Nephron (organoid): ENCODE measurements at regions not wholly inside any gene's neighbourhood (a gene's known extent, or its start where the extent isn't known, plus 50 kb on each side); places are given as distances from the start of the nearest gene placed in this dataset.

Experiments
- H3K27ac Mint-ChIP-seq, 3 experiments: 2 replicates each; pipeline ENCODE4 v1.8.0; 2020; ENCODE audit warnings: mixed read lengths in 3 of 3, mild to moderate bottlenecking in 2 of 3, moderate library complexity in 1 of 3
- H3K27me3 Mint-ChIP-seq: 2 replicates; pipeline ENCODE4 v1.8.0; 2021; ENCODE audit warnings: low read depth, mild to moderate bottlenecking, moderate library complexity, mixed read lengths
- H3K36me3 Mint-ChIP-seq: 2 replicates; pipeline ENCODE4 v1.8.0; 2020; ENCODE audit warnings: low read depth, mixed read lengths
- H3K4me1 Mint-ChIP-seq: 2 replicates; pipeline ENCODE4 v1.8.0; 2020; ENCODE audit warnings: mixed read lengths
- H3K4me3 Mint-ChIP-seq, 3 experiments: 2 replicates each; pipeline ENCODE4 v1.8.0; 2020; ENCODE audit warnings: mild to moderate bottlenecking in 3 of 3, mixed read lengths in 3 of 3, moderate library complexity in 2 of 3
- H3K9me3 Mint-ChIP-seq: 2 replicates; pipeline ENCODE4 v1.8.0; 2020; ENCODE audit warnings: mixed read lengths
- CTCF ChIP-seq, 3 experiments: fragments of 200-600 bp; sonication (generic); IDR thresholded peaks; one replicate each; pipeline ENCODE4 v1.5.0; 2021; ENCODE audit warnings: antibody characterized with exemption in 3 of 3; ENCODE audit not compliant: unreplicated experiment in 3 of 3

DNA sequence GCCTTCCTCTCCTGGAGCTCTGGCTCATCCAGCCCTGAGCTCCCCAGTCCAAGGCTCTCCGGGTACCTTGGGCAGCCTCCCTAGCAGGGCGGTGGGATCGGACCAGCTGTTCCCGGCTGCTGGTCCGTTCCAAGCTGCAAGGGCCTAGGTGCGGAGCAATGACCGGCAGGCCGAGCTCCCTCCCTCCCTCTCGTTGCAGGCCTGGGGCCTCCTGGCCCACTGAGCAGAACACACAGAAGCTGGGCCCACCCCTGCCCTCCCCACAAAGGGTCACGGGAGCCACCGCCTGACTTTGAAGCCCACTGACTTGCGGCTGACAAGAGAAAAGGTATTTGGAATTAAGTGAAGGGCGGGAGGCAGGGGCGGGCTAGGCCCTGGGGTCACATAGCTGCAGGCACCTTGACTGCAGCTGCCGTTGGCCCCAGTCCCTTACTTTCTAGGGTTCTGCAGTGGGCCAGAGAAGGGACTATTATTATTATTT lies 104.7 kb upstream of the IER5L start:
- Mint-ChIP-seq H3K36me3 (no peaks in the 10 kb centered on the region), H3K4me1 (peaks cover 8% of the 10 kb centered on the region), H3K27me3 (peaks cover 17% of the 10 kb centered on the region), H3K27ac (peak overlapping the region; percentile 24 to 82 (median 34)), H3K9me3 (no peaks in the 10 kb centered on the region), H3K4me3 (no peak overlapping the region)
- no peak for TF ChIP-seq CTCF (IDR thresholded peaks at IDR 0.05; ENCODE audit: unreplicated experiment in 3 of 3)

DNA sequence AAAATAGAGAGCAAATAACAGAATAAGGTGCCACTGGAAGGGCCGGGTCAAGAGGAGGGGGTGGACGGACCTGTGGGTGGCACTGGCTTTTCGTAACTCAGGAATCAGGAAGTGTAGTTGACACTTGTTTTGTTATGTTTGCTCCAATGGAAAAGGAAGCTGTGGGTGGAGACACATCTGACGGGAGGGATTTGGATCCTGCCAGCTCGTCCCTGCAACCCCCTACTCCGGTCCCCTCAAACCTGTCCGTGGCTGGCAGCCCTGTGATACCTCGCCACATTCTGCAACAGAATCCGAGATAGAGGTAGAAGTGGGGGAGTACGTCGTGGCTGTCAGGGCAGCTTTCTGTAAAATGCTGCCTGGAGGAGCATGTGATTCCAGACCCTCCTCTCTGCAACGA lies 104.2 kb upstream of the IER5L start:
- H3K27me3 Mint-ChIP-seq = peaks cover 17% of the 10 kb centered on the region

GRCh38 chr9:129281506-129282145 lies 103.6 kb upstream of the IER5L start:
- no peaks in the 10 kb centered on the region for H3K9me3 Mint-ChIP-seq
- H3K4me3 Mint-ChIP-seq = no peak overlapping the region
- no peak for TF ChIP-seq CTCF (IDR thresholded peaks at IDR 0.05; ENCODE audit: unreplicated experiment in 3 of 3)
- no peaks in the 10 kb centered on the region for H3K36me3 Mint-ChIP-seq
- peaks cover 23% of the 10 kb centered on the region for H3K27me3 Mint-ChIP-seq
- peaks cover 16% of the 10 kb centered on the region for H3K4me1 Mint-ChIP-seq
- peak overlapping the region in 2 of 3 experiments; percentile 24 to 82 for H3K27ac Mint-ChIP-seq

More for the DNA sequence above, 104.2 kb upstream of the IER5L start:
- Mint-ChIP-seq H3K9me3 (no peaks in the 10 kb centered on the region), H3K4me1 (peaks cover 9% of the 10 kb centered on the region), H3K36me3 (no peaks in the 10 kb centered on the region), H3K4me3 (peak overlapping the region in 1 of 3 experiments; percentile 41), H3K27ac (peak overlapping the region; percentile 24 to 82 (median 34))
- no peak for TF ChIP-seq CTCF (IDR thresholded peaks at IDR 0.05; ENCODE audit: unreplicated experiment in 3 of 3)

GRCh38 chr9:129280623-129281271 lies 102.7 kb upstream of the IER5L start:
- Mint-ChIP-seq H3K4me3 (no peak overlapping the region), H3K27me3 (peaks cover 27% of the 10 kb centered on the region), H3K4me1 (peaks cover 19% of the 10 kb centered on the region), H3K9me3 (no peaks in the 10 kb centered on the region), H3K27ac (no peak overlapping the region), H3K36me3 (no peaks in the 10 kb centered on the region)
- TF ChIP-seq CTCF (IDR thresholded peaks at IDR 0.05; ENCODE audit: unreplicated experiment in 3 of 3) = no peak

DNA sequence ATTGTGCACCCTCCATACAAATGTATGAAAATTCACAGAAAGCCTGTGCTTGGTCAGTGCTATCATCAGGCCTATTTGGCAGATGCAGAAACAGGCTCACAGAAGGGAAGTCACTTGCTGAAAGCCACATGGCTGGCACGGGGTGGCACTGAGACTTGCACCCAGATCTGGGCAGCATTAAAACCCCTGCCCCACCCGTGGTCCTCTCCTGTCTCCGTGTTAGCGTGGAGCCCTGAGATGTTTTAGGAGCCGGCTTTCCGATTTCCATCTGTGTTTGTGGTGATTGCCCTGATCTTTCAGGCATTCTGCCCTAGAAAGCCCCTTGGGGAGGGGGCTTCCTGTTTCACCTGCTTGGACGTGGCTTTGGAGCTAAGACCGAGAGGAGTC lies 102.2 kb upstream of the IER5L start:
- TF ChIP-seq CTCF (IDR thresholded peaks at IDR 0.05; ENCODE audit: unreplicated experiment in 3 of 3) = no peak
- Mint-ChIP-seq H3K9me3 (no peaks in the 10 kb centered on the region), H3K36me3 (no peaks in the 10 kb centered on the region), H3K27me3 (peaks cover 27% of the 10 kb centered on the region), H3K27ac (no peak overlapping the region), H3K4me1 (peaks cover 19% of the 10 kb centered on the region), H3K4me3 (no peak overlapping the region)
